Right lobe of liver (tissue), 4 donors: ENCODE measurements at regions not wholly inside any gene's neighbourhood (a gene's known extent, or its start where the extent isn't known, plus 50 kb on each side); places are given as distances from the start of the nearest gene placed in this dataset.

Experiments used
- POLR2A ChIP-seq: fragments of 450-650 bp; IDR thresholded peaks from one replicate; pipeline ENCODE4 v1.6.1; 2017; ENCODE audit warnings: antibody characterized with exemption, mild to moderate bottlenecking
- TF ChIP-seq, protein P1 (sequence below), 4 donors: fragments of 200-600 bp in 3 of 4; fragments of 450-650 bp in 1 of 4; IDR thresholded peaks; one replicate each; pipeline versions ENCODE4 v1.5.1 to v1.8.0; 2016 to 2022; ENCODE audit warnings: antibody characterized with exemption in 4 of 4, mild to moderate bottlenecking in 2 of 4
- donor health status: DM: no; HTN: no; CAD: no.
- donor health status: DM: no; HTN: no; CAD: no.
- donor health status: DM: no; HTN: yes; CAD: no.

DNA sequence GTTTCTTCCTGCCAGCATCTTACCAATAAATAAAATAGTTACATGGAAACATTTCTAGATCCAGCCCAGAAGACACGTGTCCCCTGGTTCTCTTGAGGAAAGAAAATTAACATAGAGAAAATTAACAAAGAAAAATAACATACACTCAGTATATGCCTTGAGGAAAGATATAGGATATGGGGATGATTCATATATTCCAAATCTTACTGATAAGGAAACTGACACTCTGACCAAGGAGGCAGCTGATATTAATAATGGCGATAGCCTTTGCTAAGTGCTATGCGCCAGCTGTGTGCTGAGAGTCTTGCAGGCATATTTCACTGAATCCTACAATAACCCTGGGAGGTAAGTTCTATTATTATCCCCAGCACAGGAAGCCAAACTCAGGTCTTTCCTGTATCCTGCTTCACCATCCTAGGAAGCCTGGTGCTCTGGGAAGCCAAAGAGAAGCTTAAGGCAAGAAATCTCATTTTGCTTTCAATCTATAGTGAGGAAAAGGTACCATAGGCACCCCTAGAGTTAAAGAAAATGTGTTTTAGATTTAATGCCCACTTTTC is 302.7 kb upstream of the NREP start:
- no peak for TF ChIP-seq POLR2A
- TF ChIP-seq, protein P1, sequence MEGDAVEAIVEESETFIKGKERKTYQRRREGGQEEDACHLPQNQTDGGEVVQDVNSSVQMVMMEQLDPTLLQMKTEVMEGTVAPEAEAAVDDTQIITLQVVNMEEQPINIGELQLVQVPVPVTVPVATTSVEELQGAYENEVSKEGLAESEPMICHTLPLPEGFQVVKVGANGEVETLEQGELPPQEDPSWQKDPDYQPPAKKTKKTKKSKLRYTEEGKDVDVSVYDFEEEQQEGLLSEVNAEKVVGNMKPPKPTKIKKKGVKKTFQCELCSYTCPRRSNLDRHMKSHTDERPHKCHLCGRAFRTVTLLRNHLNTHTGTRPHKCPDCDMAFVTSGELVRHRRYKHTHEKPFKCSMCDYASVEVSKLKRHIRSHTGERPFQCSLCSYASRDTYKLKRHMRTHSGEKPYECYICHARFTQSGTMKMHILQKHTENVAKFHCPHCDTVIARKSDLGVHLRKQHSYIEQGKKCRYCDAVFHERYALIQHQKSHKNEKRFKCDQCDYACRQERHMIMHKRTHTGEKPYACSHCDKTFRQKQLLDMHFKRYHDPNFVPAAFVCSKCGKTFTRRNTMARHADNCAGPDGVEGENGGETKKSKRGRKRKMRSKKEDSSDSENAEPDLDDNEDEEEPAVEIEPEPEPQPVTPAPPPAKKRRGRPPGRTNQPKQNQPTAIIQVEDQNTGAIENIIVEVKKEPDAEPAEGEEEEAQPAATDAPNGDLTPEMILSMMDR (IDR thresholded peaks at IDR 0.05), result no peak
